Mesenchymal stem cell (in vitro differentiated cells and primary cell): ENCODE measurements at regions not wholly inside any gene's neighbourhood (a gene's known extent, or its start where the extent isn't known, plus 50 kb on each side); places are given as distances from the start of the nearest gene placed in this dataset.

Experiments used
- DNase-seq: peaks from one replicate; pipeline ENCODE4 v3.0.0-alpha.2; 2013
- H2AFZ ChIP-seq: one replicate; pipeline ENCODE4 v1.6.1; 2013; ENCODE audit warnings: low read depth, mild to moderate bottlenecking, control low read depth, inconsistent platforms, low read length, moderate library complexity
- H2AK5ac ChIP-seq: 2 replicates; pipeline ENCODE4 v1.6.1; 2013; ENCODE audit warnings: low read length, moderate library complexity, mild to moderate bottlenecking, inconsistent platforms; ENCODE audit not compliant: severe bottlenecking
- H2BK120ac ChIP-seq: one replicate; pipeline ENCODE4 v1.6.1; 2013; ENCODE audit warnings: low read depth, mild to moderate bottlenecking, inconsistent platforms, low read length, moderate library complexity
- H2BK12ac ChIP-seq, 2 experiments: one replicate each; pipeline ENCODE4 v1.6.1; 2013; ENCODE audit warnings: inconsistent platforms in 2 of 2, low read length in 2 of 2, mild to moderate bottlenecking in 2 of 2, moderate library complexity in 2 of 2, control low read depth in 1 of 2
- H2BK15ac ChIP-seq: one replicate; pipeline ENCODE4 v1.6.1; 2013; ENCODE audit warnings: mild to moderate bottlenecking, low read depth, inconsistent platforms; ENCODE audit not compliant: poor library complexity, severe bottlenecking
- H2BK5ac ChIP-seq: 2 replicates; pipeline ENCODE4 v1.6.1; 2013; ENCODE audit warnings: low read depth, mild to moderate bottlenecking, low read length, control low read depth, inconsistent platforms; ENCODE audit not compliant: poor library complexity, severe bottlenecking
- H3K14ac ChIP-seq, 2 experiments: one replicate each; pipeline ENCODE4 v1.6.1; 2013; ENCODE audit warnings: inconsistent platforms in 2 of 2, low read length in 2 of 2, control low read depth in 1 of 2, mild to moderate bottlenecking in 1 of 2, moderate library complexity in 1 of 2
- H3K18ac ChIP-seq, 2 experiments: one replicate each; pipeline ENCODE4 v1.6.1; 2013; ENCODE audit warnings: inconsistent platforms in 2 of 2, low read length in 2 of 2, control low read depth in 1 of 2, low read depth in 1 of 2, mild to moderate bottlenecking in 1 of 2
- H3K23ac ChIP-seq, 2 experiments: one replicate each; pipeline ENCODE4 v1.6.1; 2013; ENCODE audit warnings: inconsistent platforms in 2 of 2, low read length in 2 of 2, mild to moderate bottlenecking in 2 of 2, moderate library complexity in 2 of 2, control low read depth in 1 of 2
- H3K27ac ChIP-seq: 2 replicates; pipeline ENCODE4 v1.5.1; 2013; ENCODE audit warnings: mild to moderate bottlenecking, moderate library complexity, low read length, control low read depth, inconsistent platforms; ENCODE audit not compliant: poor library complexity, severe bottlenecking
- H3K27me3 ChIP-seq, 2 experiments: 2 replicates each; pipeline versions ENCODE4 v1.6.1 to v1.7.0; 2013; ENCODE audit warnings: low read length in 2 of 2, mild to moderate bottlenecking in 2 of 2, moderate library complexity in 2 of 2, control low read depth in 1 of 2, inconsistent platforms in 1 of 2; ENCODE audit not compliant: control insufficient read depth in 1 of 2, insufficient read depth in 1 of 2
- H3K36me3 ChIP-seq, 2 experiments: 2 replicates each; pipeline versions ENCODE4 v1.6.1 to v1.7.0; 2013; ENCODE audit warnings: low read length in 2 of 2, control low read depth in 1 of 2, inconsistent platforms in 1 of 2, low read depth in 1 of 2, mild to moderate bottlenecking in 1 of 2; ENCODE audit not compliant: insufficient read depth in 2 of 2, control insufficient read depth in 1 of 2
- H3K4ac ChIP-seq, 2 experiments: one replicate each; pipeline ENCODE4 v1.6.1; 2013; ENCODE audit warnings: inconsistent platforms in 2 of 2, low read length in 2 of 2, mild to moderate bottlenecking in 2 of 2, moderate library complexity in 2 of 2, control low read depth in 1 of 2, low read depth in 1 of 2
- H3K4me1 ChIP-seq: 2 replicates; pipeline ENCODE4 v1.6.1; 2013; ENCODE audit warnings: low read depth, low read length, control low read depth; ENCODE audit not compliant: control insufficient read depth, insufficient read depth
- H3K4me2 ChIP-seq: 2 replicates; pipeline ENCODE4 v1.6.1; 2013; ENCODE audit warnings: low read length, mild to moderate bottlenecking, inconsistent platforms; ENCODE audit not compliant: poor library complexity, severe bottlenecking
- H3K4me3 ChIP-seq, 2 experiments: 2 replicates each; pipeline versions ENCODE4 v1.5.1 to v1.7.0; 2013; ENCODE audit warnings: low read length in 2 of 2, mild to moderate bottlenecking in 2 of 2, control low read depth in 1 of 2, low read depth in 1 of 2; ENCODE audit not compliant: insufficient read depth in 1 of 2
- H3K79me1 ChIP-seq: replicated peaks from 2 replicates; pipeline ENCODE4 v1.6.1; 2013; ENCODE audit warnings: mild to moderate bottlenecking, control low read depth, low read length, inconsistent platforms; ENCODE audit not compliant: poor library complexity, severe bottlenecking
- H3K9ac ChIP-seq: 2 replicates; pipeline ENCODE4 v1.7.0; 2013; ENCODE audit warnings: mild to moderate bottlenecking, low read length, moderate library complexity
- H3K9me3 ChIP-seq: 2 replicates; pipeline ENCODE4 v1.7.0; 2013; ENCODE audit warnings: mild to moderate bottlenecking, low read length; ENCODE audit not compliant: control insufficient read depth
- H4K8ac ChIP-seq: one replicate; pipeline ENCODE4 v1.6.1; 2013; ENCODE audit warnings: inconsistent platforms, mild to moderate bottlenecking, low read length, moderate library complexity
- H4K91ac ChIP-seq: one replicate; pipeline ENCODE4 v1.6.1; 2013; ENCODE audit warnings: mild to moderate bottlenecking, low read length, inconsistent platforms
- WGBS: methylation state at CpG from one replicate; pipeline ENCODE4 v1.1.7; 2013; ENCODE audit warnings: mixed read lengths; 5-methylcytosine and 5-hydroxymethylcytosine counted together

DNA sequence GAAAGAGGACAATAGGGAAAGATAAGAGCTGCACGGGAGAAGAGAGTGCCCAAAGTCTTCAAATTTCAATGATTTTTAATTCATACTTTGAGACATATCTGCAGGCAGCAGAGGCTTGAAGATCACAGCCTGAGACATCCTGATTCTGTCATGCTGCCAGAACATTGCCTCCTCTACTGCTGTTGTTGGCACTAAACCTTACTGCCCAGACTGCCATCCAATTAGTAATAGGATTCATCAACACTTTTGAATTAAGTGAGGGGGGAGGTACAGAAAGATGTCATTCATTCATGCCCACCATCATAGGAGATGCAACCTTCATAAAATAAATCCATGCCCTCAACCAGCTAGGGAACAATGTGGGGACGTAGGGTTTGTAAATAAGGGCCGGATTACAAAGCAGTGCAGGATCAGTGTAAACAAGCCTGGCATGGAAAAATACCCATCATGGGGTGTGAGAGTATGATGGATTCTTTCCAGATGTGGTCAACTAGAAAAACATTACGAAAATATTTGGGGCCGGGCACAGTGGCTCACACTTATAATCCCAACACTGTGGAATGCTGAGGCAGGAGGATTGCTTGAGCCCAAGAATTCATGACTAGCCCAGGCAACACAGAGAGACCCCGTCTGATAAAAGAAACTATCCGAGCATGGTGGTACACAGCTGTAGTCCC lies 122.1 kb upstream of the DAPK1 start:
- H2AK5ac ChIP-seq, result peak overlapping the region; percentile 89
- H3K4me1 ChIP-seq, result peaks cover 17% of the 10 kb centered on the region
- H4K8ac ChIP-seq, result no peak overlapping the region
- H2BK15ac ChIP-seq, result no peak overlapping the region
- no peak overlapping the region for H2BK120ac ChIP-seq
- H3K79me1 ChIP-seq, result no peaks in the 10 kb centered on the region
- no peak for DNase-seq
- H3K4ac ChIP-seq, result no peak overlapping the region
- H2BK12ac ChIP-seq, result no peak overlapping the region
- H3K4me3 ChIP-seq, result no peak overlapping the region
- no peak overlapping the region for H3K23ac ChIP-seq
- no peak overlapping the region for H3K14ac ChIP-seq
- no peaks in the 10 kb centered on the region for H3K36me3 ChIP-seq
- 83% methylated on average over 6 of the region's 7 CpGs for WGBS
- no peak overlapping the region for H3K4me2 ChIP-seq
- no peak overlapping the region for H3K9ac ChIP-seq
- peak overlapping the region; percentile 15 for H2BK5ac ChIP-seq
- no peak overlapping the region for H3K18ac ChIP-seq
- no peaks in the 10 kb centered on the region for H3K9me3 ChIP-seq
- H4K91ac ChIP-seq, result no peak overlapping the region
- no peaks in the 10 kb centered on the region for H3K27me3 ChIP-seq
- no peak overlapping the region for H2AFZ ChIP-seq
- H3K27ac ChIP-seq, result peak overlapping the region; percentile 88

GRCh38 chr9:87378676-87379075 lies 119.0 kb upstream of the DAPK1 start:
- no peaks in the 10 kb centered on the region for H3K79me1 ChIP-seq
- H3K14ac ChIP-seq, result no peak overlapping the region
- no peak overlapping the region for H2BK12ac ChIP-seq
- H3K27ac ChIP-seq, result no peak overlapping the region
- H3K9me3 ChIP-seq, result no peaks in the 10 kb centered on the region
- H4K8ac ChIP-seq, result no peak overlapping the region
- no peaks in the 10 kb centered on the region for H3K36me3 ChIP-seq
- H2BK5ac ChIP-seq, result no peak overlapping the region
- H3K23ac ChIP-seq, result no peak overlapping the region
- no peak overlapping the region for H3K4ac ChIP-seq
- H3K27me3 ChIP-seq, result no peaks in the 10 kb centered on the region
- no CpG with 5 or more reads among the region's 1 CpG for WGBS
- H2AK5ac ChIP-seq, result no peak overlapping the region
- DNase-seq, result no peak
- no peak overlapping the region for H3K4me2 ChIP-seq
- no peak overlapping the region for H4K91ac ChIP-seq
- H3K18ac ChIP-seq, result no peak overlapping the region
- no peak overlapping the region for H2BK15ac ChIP-seq
- H3K9ac ChIP-seq, result no peak overlapping the region
- H3K4me1 ChIP-seq, result peaks cover 16% of the 10 kb centered on the region
- H3K4me3 ChIP-seq, result no peak overlapping the region
- no peak overlapping the region for H2AFZ ChIP-seq
- no peak overlapping the region for H2BK120ac ChIP-seq

- Histone ChIP-seq H2AK5ac (no peak overlapping the region), H3K14ac (no peak overlapping the region), H3K9me3 (no peaks in the 10 kb centered on the region), H3K4me2 (no peak overlapping the region), H2BK5ac (no peak overlapping the region), H2BK120ac (no peak overlapping the region), H3K79me1 (no peaks in the 10 kb centered on the region), H3K36me3 (no peaks in the 10 kb centered on the region), H3K18ac (no peak overlapping the region), H3K4me1 (peaks cover 15% of the 10 kb centered on the region), H2BK12ac (no peak overlapping the region), H4K91ac (no peak overlapping the region), H3K23ac (no peak overlapping the region), H4K8ac (no peak overlapping the region), H3K27me3 (no peaks in the 10 kb centered on the region), H2AFZ (no peak overlapping the region), H3K9ac (no peak overlapping the region), H3K27ac (no peak overlapping the region), H3K4ac (no peak overlapping the region), H3K4me3 (no peak overlapping the region), H2BK15ac (no peak overlapping the region)
- DNase-seq, result no peak
- WGBS, result 92% methylated on average over 4 of the region's 6 CpGs
These were observed 118.4 kb upstream of the DAPK1 start for GRCh38 chr9:87379300-87379699.

GRCh38 chr9:87381050-87381711 lies 116.5 kb upstream of the DAPK1 start:
- Histone ChIP-seq H3K14ac (no peak overlapping the region), H3K9ac (peak overlapping the region; percentile 29), H2AFZ (no peak overlapping the region), H3K9me3 (no peaks in the 10 kb centered on the region), H4K91ac (no peak overlapping the region), H3K23ac (no peak overlapping the region), H2BK12ac (no peak overlapping the region), H3K79me1 (no peaks in the 10 kb centered on the region), H2BK15ac (no peak overlapping the region), H4K8ac (no peak overlapping the region), H3K36me3 (no peaks in the 10 kb centered on the region), H3K18ac (no peak overlapping the region), H3K4me1 (peaks cover 17% of the 10 kb centered on the region), H2AK5ac (peak overlapping the region; percentile 53), H3K27ac (peak overlapping the region; percentile 90), H2BK120ac (no peak overlapping the region), H3K4me3 (no peak overlapping the region), H3K4me2 (no peak overlapping the region), H2BK5ac (peak overlapping the region; percentile 78), H3K27me3 (no peaks in the 10 kb centered on the region), H3K4ac (no peak overlapping the region)
- DNase-seq, result peak; percentile 15
- WGBS, result 61% methylated on average over 3 of the region's 4 CpGs
